ENCODE measurements at regions not wholly inside any gene's neighbourhood (a gene's known extent, or its start where the extent isn't known, plus 50 kb on each side); places are given as distances from the start of the nearest gene placed in this dataset.

DNA sequence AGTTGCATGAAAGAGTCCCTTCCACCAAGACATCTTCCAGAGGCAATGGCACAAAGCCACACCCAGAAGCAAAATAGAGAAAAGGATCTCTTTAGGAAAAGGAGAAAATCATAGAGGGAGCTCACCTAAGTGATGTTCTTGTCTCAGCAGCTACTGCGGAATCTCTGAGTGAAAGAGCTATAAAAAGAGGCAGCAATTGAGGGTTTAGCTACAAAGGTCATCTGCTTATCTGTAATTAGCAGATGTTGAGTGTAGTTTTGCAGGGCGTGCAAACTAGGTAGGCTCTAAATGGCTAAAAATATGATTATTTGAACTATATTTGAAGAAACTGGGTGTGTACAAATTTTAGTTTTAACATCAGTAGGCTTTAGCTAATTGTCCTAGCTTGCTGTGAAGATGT is 276.0 kb downstream of the HS3ST1 start:
- no peak for FAIRE-seq

DNA sequence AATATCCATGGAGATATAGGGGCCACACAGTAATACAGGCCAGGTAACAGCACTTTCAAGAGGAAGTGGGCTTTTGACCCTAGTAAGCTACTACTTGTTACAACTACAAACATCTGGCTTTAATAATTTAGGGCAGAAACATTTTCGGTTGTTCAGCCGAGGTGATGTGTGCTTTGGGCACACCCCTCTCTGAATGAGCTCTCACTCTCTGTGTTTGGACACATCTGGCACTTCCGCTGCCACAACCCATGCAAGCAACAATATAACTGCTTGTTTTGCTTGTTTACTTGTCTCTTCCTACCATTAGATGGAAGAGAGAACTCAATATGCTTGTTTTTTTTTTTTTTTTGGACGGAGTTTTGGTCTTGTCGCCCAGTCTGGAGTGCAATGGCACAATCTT is 277.2 kb downstream of the HS3ST1 start:
- TF ChIP-seq CTCF (IDR thresholded peaks at IDR 0.05; ENCODE audit: insufficient read depth, low read length, severe bottlenecking) = no peak
- Histone ChIP-seq H3K4me3 (ENCODE audit: low read depth, low read length) (no peak overlapping the region), H3K36me3 (ENCODE audit: control insufficient read depth, insufficient read depth, low read length) (no peaks in the 10 kb centered on the region), H3K27me3 (ENCODE audit: control insufficient read depth, insufficient read depth, low read length) (no peaks in the 10 kb centered on the region)
- DNase-seq (ENCODE audit: low read depth) = no peak
- no peak for FAIRE-seq

More for the DNA sequence above, 276.0 kb downstream of the HS3ST1 start:
- Histone ChIP-seq H3K4me3 (ENCODE audit: low read depth, low read length) (no peak overlapping the region), H3K27me3 (ENCODE audit: control insufficient read depth, insufficient read depth, low read length) (no peaks in the 10 kb centered on the region), H3K36me3 (ENCODE audit: control insufficient read depth, insufficient read depth, low read length) (no peaks in the 10 kb centered on the region)
- TF ChIP-seq CTCF (IDR thresholded peaks at IDR 0.05; ENCODE audit: insufficient read depth, low read length, severe bottlenecking) = no peak
- DNase-seq (ENCODE audit: low read depth) = no peak

DNA sequence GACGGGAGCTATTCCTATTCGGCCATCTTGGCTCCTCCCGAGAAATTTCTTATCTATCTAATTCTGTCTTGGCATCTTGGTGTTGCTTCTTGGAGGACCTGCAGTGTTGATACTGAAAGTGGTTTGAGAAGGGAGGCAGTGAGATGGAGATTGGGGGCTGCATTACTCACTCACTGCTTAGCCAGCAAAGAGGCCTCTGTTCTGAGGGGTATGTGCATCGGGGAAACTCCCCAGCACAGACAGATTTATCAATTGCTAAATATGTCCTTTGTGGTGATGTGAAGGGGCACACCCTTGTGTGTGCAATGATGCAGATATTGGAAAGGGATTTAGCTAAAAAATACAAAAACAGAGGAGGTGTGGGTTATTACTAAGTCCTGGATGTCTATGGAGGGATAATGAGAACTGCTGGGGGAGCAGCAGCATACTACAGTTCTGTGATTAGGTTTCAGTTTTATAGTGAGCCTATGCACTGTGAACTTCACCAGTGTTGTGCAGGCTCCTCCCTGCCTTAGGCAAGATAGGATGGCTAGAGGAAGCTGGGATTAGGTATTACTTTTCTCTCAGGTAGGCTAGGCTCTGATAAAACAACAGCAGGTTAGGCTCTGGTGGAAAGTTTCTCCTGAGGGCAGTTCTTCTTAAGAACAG is 279.0 kb downstream of the HS3ST1 start:
- TF ChIP-seq CTCF (IDR thresholded peaks at IDR 0.05; ENCODE audit: insufficient read depth, low read length, severe bottlenecking) = no peak
- FAIRE-seq (no peak), DNase-seq (ENCODE audit: low read depth) (no peak)
- no peaks in the 10 kb centered on the region for H3K27me3 ChIP-seq (ENCODE audit: control insufficient read depth, insufficient read depth, low read length)
- H3K36me3 ChIP-seq (ENCODE audit: control insufficient read depth, insufficient read depth, low read length) = no peaks in the 10 kb centered on the region
- no peak overlapping the region for H3K4me3 ChIP-seq (ENCODE audit: low read depth, low read length)

- FAIRE-seq = no peak
- TF ChIP-seq CTCF (IDR thresholded peaks at IDR 0.05; ENCODE audit: insufficient read depth, low read length, severe bottlenecking) = no peak
- no peak overlapping the region for H3K4me3 ChIP-seq (ENCODE audit: low read depth, low read length)
- no peak for DNase-seq (ENCODE audit: low read depth)
- H3K36me3 ChIP-seq (ENCODE audit: control insufficient read depth, insufficient read depth, low read length) = no peaks in the 10 kb centered on the region
- H3K27me3 ChIP-seq (ENCODE audit: control insufficient read depth, insufficient read depth, low read length) = no peaks in the 10 kb centered on the region
Measured at GRCh38 chr4:11139871-11140270, 288.8 kb downstream of the HS3ST1 start.

- H3K27me3 ChIP-seq (ENCODE audit: control insufficient read depth, insufficient read depth, low read length) = no peaks in the 10 kb centered on the region
- H3K36me3 ChIP-seq (ENCODE audit: control insufficient read depth, insufficient read depth, low read length) = no peaks in the 10 kb centered on the region
- no peak overlapping the region for H3K4me3 ChIP-seq (ENCODE audit: low read depth, low read length)
- no peak for FAIRE-seq
- DNase-seq (ENCODE audit: low read depth) = no peak
- TF ChIP-seq CTCF (IDR thresholded peaks at IDR 0.05; ENCODE audit: insufficient read depth, low read length, severe bottlenecking) = no peak
Measured at GRCh38 chr4:11138964-11139363, 289.7 kb downstream of the HS3ST1 start.

DNA sequence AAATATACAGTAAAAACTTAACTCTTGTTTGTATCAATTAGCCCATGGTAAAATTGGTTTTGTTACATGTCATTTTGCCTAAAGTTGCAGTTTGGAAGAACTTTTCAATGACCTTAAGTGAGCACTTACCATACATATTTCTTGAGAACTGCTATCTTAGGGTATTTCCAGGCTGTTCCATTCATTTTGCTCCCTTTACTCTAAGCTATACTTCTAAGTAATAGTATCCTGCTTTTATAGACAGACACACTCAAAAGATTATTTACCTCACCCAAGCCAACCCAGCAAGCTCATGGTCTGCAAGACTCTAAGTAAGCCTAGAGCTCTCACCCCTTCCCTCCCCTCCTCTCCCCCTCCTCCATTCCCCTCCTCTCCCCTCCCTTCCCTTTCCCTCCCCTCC is 294.0 kb downstream of the HS3ST1 start:
- no peak for DNase-seq (ENCODE audit: low read depth)
- FAIRE-seq = no peak
- Histone ChIP-seq H3K4me3 (ENCODE audit: low read depth, low read length) (no peak overlapping the region), H3K27me3 (ENCODE audit: control insufficient read depth, insufficient read depth, low read length) (no peaks in the 10 kb centered on the region), H3K36me3 (ENCODE audit: control insufficient read depth, insufficient read depth, low read length) (no peaks in the 10 kb centered on the region)
- TF ChIP-seq CTCF (IDR thresholded peaks at IDR 0.05; ENCODE audit: insufficient read depth, low read length, severe bottlenecking) = no peak
